Prostate gland (tissue), 2 donors: ENCODE measurements at regions not wholly inside any gene's neighbourhood (a gene's known extent, or its start where the extent isn't known, plus 50 kb on each side); places are given as distances from the start of the nearest gene placed in this dataset.

Source experiments
- DNase-seq: peaks from one replicate; pipeline ENCODE4 v3.0.0-alpha.2; 2019; ENCODE audit warnings: low spot score
- H3K27ac ChIP-seq, 2 donors: fragments of 200-600 bp; sonication (generic); 2 replicates each; pipeline ENCODE4 v1.5.1; 2017 to 2019
- H3K27me3 ChIP-seq: fragments of 200-600 bp; sonication (generic); replicated peaks from 2 replicates; pipeline ENCODE4 v1.5.1; 2019; ENCODE audit not compliant: insufficient read depth
- H3K36me3 ChIP-seq, 2 donors: fragments of 200-600 bp; sonication (generic); 1 replicate in 1 of 2; 2 replicates in 1 of 2; pipeline versions ENCODE4 v1.5.1 to v1.8.1; 2017 to 2019
- H3K4me1 ChIP-seq: fragments of 200-600 bp; sonication (generic); replicated peaks from 2 replicates; pipeline ENCODE4 v1.5.1; 2019
- H3K4me3 ChIP-seq, 2 donors: fragments of 200-600 bp; sonication (generic); 2 replicates each; pipeline ENCODE4 v1.5.1; 2017 to 2019
- H3K9me3 ChIP-seq: fragments of 200-600 bp; sonication (generic); 2 replicates; pipeline ENCODE4 v1.5.1; 2017
- POLR2A ChIP-seq: fragments of 450-650 bp; IDR thresholded peaks from one replicate; pipeline ENCODE4 v1.6.1; 2016; ENCODE audit warnings: antibody characterized with exemption, mild to moderate bottlenecking
- POLR2AphosphoS5 ChIP-seq: sonication (generic); formaldehyde crosslinking; IDR thresholded peaks from one replicate; pipeline ENCODE4 v1.6.1; 2017; ENCODE audit warnings: antibody characterized with exemption
- WGBS: methylation state at CpG from one replicate; pipeline ENCODE4 v1.1.5; 2018; 5-methylcytosine and 5-hydroxymethylcytosine counted together
- intact Hi-C: fragments of 100-400 bp; cut with DNase I; formaldehyde crosslinking; loops from one replicate; pipeline ENCODE4 v1.14.2; 2022
- TF ChIP-seq, protein P1 (sequence below), 4 experiments: fragments of 200-600 bp in 2 of 4; fragments of 450-650 bp in 2 of 4; sonication (generic) in 2 of 4; IDR thresholded peaks; 1 replicate in 3 of 4; 2 replicates in 1 of 4; pipeline ENCODE4 v1.5.1; 2016 to 2019; ENCODE audit warnings: antibody characterized with exemption in 4 of 4, mild to moderate bottlenecking in 2 of 4, moderate library complexity in 2 of 4

DNA sequence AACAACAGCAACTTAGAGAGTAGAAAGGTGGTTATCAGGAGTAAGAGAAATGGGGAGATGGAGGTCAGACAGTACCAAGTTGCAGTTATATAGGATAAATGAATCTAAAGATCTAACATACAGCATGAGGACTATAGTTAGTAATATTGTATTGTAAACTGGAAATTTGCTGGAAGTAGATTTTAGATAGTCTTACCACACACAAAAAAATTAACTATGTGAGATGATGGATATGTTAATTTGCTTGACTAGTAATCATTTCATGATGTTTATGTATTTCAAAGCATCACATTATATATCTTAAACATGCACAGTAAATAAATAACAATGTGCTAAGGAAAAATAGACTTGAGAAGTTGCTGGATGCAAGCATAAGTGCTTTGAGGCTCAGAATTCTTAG, 622.1 kb downstream of the CCDC171 start:
- no peak for TF ChIP-seq POLR2AphosphoS5
- TF ChIP-seq, protein P1, sequence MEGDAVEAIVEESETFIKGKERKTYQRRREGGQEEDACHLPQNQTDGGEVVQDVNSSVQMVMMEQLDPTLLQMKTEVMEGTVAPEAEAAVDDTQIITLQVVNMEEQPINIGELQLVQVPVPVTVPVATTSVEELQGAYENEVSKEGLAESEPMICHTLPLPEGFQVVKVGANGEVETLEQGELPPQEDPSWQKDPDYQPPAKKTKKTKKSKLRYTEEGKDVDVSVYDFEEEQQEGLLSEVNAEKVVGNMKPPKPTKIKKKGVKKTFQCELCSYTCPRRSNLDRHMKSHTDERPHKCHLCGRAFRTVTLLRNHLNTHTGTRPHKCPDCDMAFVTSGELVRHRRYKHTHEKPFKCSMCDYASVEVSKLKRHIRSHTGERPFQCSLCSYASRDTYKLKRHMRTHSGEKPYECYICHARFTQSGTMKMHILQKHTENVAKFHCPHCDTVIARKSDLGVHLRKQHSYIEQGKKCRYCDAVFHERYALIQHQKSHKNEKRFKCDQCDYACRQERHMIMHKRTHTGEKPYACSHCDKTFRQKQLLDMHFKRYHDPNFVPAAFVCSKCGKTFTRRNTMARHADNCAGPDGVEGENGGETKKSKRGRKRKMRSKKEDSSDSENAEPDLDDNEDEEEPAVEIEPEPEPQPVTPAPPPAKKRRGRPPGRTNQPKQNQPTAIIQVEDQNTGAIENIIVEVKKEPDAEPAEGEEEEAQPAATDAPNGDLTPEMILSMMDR (IDR thresholded peaks at IDR 0.05) = no peak
- no peak for TF ChIP-seq POLR2A
- Histone ChIP-seq H3K4me3 (no peak overlapping the region), H3K9me3 (no peaks in the 10 kb centered on the region), H3K27me3 (no peaks in the 10 kb centered on the region), H3K4me1 (no peaks in the 10 kb centered on the region), H3K36me3 (no peaks in the 10 kb centered on the region), H3K27ac (no peak overlapping the region)
- intact Hi-C loops = no loop called here
- no peak for DNase-seq

DNA sequence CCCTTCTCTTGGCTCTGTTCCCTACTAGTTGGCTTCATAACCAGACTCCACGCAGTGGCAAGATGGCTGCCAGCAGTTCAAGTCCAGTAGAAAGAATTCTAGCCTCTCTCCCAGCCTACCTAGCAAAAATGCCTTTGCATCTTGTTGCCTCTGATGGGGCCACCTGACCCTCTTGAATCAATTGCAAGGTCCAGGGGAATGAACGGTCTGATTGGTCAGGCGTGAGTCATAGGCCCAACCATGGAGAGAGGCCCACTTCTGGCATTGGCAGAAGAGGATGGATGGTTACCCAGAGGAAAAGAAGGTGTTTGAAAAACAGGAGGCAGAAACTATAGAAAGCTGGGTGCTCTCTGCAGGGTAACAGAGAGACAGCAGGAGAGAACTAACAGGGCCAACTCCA, 622.6 kb downstream of the CCDC171 start:
- TF ChIP-seq, protein P1 (IDR thresholded peaks at IDR 0.05) = no peak
- no peak for TF ChIP-seq POLR2A
- TF ChIP-seq POLR2AphosphoS5 = no peak
- Histone ChIP-seq H3K9me3 (no peaks in the 10 kb centered on the region), H3K27me3 (no peaks in the 10 kb centered on the region), H3K27ac (no peak overlapping the region), H3K4me1 (no peaks in the 10 kb centered on the region), H3K36me3 (no peaks in the 10 kb centered on the region), H3K4me3 (no peak overlapping the region)
- WGBS = 68% methylated on average over 3 of the region's 3 CpGs
- no peak for DNase-seq
- intact Hi-C loops = no loop called here

DNA sequence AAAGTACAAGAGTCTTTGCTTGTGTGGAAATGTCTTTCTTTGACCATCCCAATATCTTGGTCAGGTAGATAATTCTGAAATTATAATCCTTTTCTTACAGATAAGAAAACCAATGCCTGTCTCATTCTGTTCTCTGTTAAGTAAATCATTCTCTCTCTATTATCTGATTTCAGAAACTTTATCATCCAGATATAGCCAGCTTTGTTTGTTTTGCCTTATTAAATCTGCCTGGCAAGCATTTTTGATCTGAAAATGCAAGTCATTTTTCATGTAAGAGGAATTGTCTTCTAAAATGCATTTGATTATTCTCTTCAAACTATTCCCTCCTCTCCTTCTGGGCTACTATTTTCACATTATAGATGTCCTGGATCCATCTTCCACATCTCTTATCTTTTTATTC, 625.5 kb downstream of the CCDC171 start:
- H3K36me3 ChIP-seq = no peaks in the 10 kb centered on the region
- H3K27ac ChIP-seq = no peak overlapping the region
- DNase-seq = no peak
- no peaks in the 10 kb centered on the region for H3K9me3 ChIP-seq
- H3K4me3 ChIP-seq = no peak overlapping the region
- no peaks in the 10 kb centered on the region for H3K4me1 ChIP-seq
- TF ChIP-seq, protein P1 (IDR thresholded peaks at IDR 0.05) = no peak
- TF ChIP-seq POLR2A (no peak), POLR2AphosphoS5 (no peak)
- H3K27me3 ChIP-seq = no peaks in the 10 kb centered on the region
- intact Hi-C loops = no loop called here

DNA sequence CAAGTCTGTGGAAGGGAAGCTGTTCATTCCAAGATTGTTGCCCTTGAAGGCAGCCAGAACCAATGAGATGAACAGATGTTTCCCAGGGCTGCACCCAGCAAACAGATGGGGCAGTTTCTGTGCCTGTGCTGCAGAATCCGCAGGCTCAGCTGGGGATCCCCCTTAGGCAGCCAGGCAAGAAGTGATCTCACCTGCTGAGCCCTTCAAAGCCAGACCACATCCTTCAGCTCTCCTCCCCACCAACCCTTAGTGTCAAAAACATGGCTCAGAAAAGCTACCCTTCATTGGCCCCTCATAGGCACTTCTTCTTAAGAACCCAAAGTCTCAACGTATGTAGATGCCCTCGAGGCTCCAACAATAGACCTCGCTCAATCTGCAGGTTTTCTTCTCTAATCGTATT, 626.7 kb downstream of the CCDC171 start:
- TF ChIP-seq POLR2A (no peak), POLR2AphosphoS5 (no peak)
- TF ChIP-seq, protein P1 (IDR thresholded peaks at IDR 0.05) = no peak
- intact Hi-C loops = no loop called here
- H3K4me3 ChIP-seq = no peak overlapping the region
- 83% methylated on average over 5 of the region's 5 CpGs for WGBS
- no peak overlapping the region for H3K27ac ChIP-seq
- no peaks in the 10 kb centered on the region for H3K27me3 ChIP-seq
- no peaks in the 10 kb centered on the region for H3K4me1 ChIP-seq
- no peaks in the 10 kb centered on the region for H3K36me3 ChIP-seq
- DNase-seq = no peak
- H3K9me3 ChIP-seq = no peaks in the 10 kb centered on the region

DNA sequence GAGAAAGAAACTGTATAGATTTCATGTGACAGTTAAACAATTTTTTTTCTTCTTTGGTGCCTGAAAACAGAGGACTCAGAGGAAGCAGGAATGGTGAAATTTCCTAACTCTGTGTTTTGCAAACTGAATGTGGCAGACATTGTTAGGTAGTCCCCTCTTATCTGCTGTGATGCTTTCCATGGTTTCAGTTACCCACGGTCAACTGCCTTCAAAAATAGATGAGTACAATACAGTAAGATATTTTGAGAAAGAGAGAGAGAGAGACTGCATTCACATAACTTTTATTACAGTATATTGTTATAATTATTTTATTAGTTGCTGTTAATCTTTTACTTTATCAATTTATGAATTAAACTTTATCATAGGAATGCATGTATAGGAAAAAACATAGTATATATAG, 627.2 kb downstream of the CCDC171 start:
- no peak for DNase-seq
- Histone ChIP-seq H3K4me1 (no peaks in the 10 kb centered on the region), H3K4me3 (no peak overlapping the region), H3K27ac (no peak overlapping the region), H3K27me3 (no peaks in the 10 kb centered on the region), H3K9me3 (no peaks in the 10 kb centered on the region), H3K36me3 (no peaks in the 10 kb centered on the region)
- intact Hi-C loops = no loop called here
- WGBS = 97% methylated on average over 1 of the region's 1 CpG
- TF ChIP-seq, protein P1 (IDR thresholded peaks at IDR 0.05) = no peak
- TF ChIP-seq POLR2AphosphoS5 (no peak), POLR2A (no peak)
